OCI-LY1 (cell line): ENCODE measurements at regions not wholly inside any gene's neighbourhood (a gene's known extent, or its start where the extent isn't known, plus 50 kb on each side); places are given as distances from the start of the nearest gene placed in this dataset.
A peak's percentile ranks its signal among the peaks of the same experiment; 100 is the strongest.

Experiments used
- H2AFZ ChIP-seq: fragments of 200-600 bp; sonication (generic), shearing (Covaris generic); 2 replicates; pipeline ENCODE4 v1.6.0; 2014; ENCODE audit warnings: antibody characterized with exemption, mild to moderate bottlenecking, low read length
- H3F3A ChIP-seq: fragments of 200-600 bp; sonication (generic), shearing (Covaris generic); 2 replicates; pipeline ENCODE4 v1.6.0; 2014; ENCODE audit warnings: mild to moderate bottlenecking, antibody characterized with exemption, low read length, moderate library complexity; ENCODE audit not compliant: insufficient read depth
- H3K27ac ChIP-seq: fragments of 200-600 bp; sonication (generic); 2 replicates; pipeline ENCODE4 v1.5.1; 2014; ENCODE audit warnings: low read length, mixed run types, mild to moderate bottlenecking, low read depth; ENCODE audit not compliant: poor library complexity, severe bottlenecking
- H3K27me3 ChIP-seq: fragments of 200-600 bp; sonication (generic); 2 replicates; pipeline ENCODE4 v1.6.0; 2014; ENCODE audit warnings: antibody characterized with exemption, mild to moderate bottlenecking, low read length, moderate library complexity; ENCODE audit not compliant: insufficient read depth
- H3K36me3 ChIP-seq: fragments of 200-600 bp; sonication (generic); 2 replicates; pipeline ENCODE4 v1.6.1; 2014; ENCODE audit warnings: mild to moderate bottlenecking, antibody characterized with exemption, low read length, moderate library complexity, mixed read lengths; ENCODE audit not compliant: insufficient read depth
- H3K4me1 ChIP-seq: fragments of 200-600 bp; sonication (generic); 2 replicates; pipeline ENCODE4 v1.5.1; 2014; ENCODE audit warnings: mild to moderate bottlenecking, low read length, moderate library complexity; ENCODE audit not compliant: insufficient read depth, severe bottlenecking
- H3K4me2 ChIP-seq: fragments of 200-600 bp; sonication (generic), shearing (Covaris generic); 2 replicates; pipeline ENCODE4 v1.6.1; 2014; ENCODE audit warnings: low read length
- H3K4me3 ChIP-seq: fragments of 200-600 bp; sonication (generic); 2 replicates; pipeline ENCODE4 v1.5.1; 2014; ENCODE audit warnings: low read length, low read depth, mild to moderate bottlenecking, mixed read lengths; ENCODE audit not compliant: poor library complexity, severe bottlenecking
- H3K79me2 ChIP-seq: fragments of 200-600 bp; shearing (Covaris generic); 2 replicates; pipeline ENCODE4 v1.6.1; 2016; ENCODE audit warnings: mixed run types, low read length, mixed read lengths; ENCODE audit not compliant: insufficient read depth
- H3K9ac ChIP-seq: fragments of 200-600 bp; sonication (generic), shearing (Covaris generic); 2 replicates; pipeline ENCODE4 v1.6.1; 2014; ENCODE audit warnings: mild to moderate bottlenecking, low read length, mixed read lengths
- H3K9me2 ChIP-seq: fragments of 200-600 bp; sonication (generic), shearing (Covaris generic); 2 replicates; pipeline ENCODE4 v1.6.1; 2014; ENCODE audit warnings: low read depth, mild to moderate bottlenecking, low read length, mixed read lengths
- H3K9me3 ChIP-seq: fragments of 200-600 bp; shearing (Covaris generic); 2 replicates; pipeline ENCODE4 v1.6.1; 2014; ENCODE audit warnings: low read length, mixed read lengths
- H4K20me1 ChIP-seq: fragments of 200-600 bp; sonication (generic), shearing (Covaris generic); 2 replicates; pipeline ENCODE4 v1.6.0; 2016; ENCODE audit warnings: mild to moderate bottlenecking, low read length; ENCODE audit not compliant: insufficient read depth
- CTCF ChIP-seq: fragments of 200-600 bp; sonication (generic), shearing (Covaris generic); IDR thresholded peaks from 2 replicates; pipeline ENCODE4 v1.5.1; 2017; ENCODE audit warnings: mild to moderate bottlenecking, antibody characterized with exemption, low read length, moderate library complexity, mixed read lengths
- EZH2 ChIP-seq: fragments of 200-600 bp; sonication (generic), shearing (Covaris generic); IDR thresholded peaks from 2 replicates; pipeline ENCODE4 v1.8.0; 2017; ENCODE audit warnings: borderline replicate concordance, mixed run types, mild to moderate bottlenecking, antibody characterized with exemption, low read length, moderate library complexity, mixed read lengths

- H3K27ac ChIP-seq, result no peak overlapping the region
- no peaks in the 10 kb centered on the region for H4K20me1 ChIP-seq
- H3K4me3 ChIP-seq, result no peak overlapping the region
- H3K9me3 ChIP-seq, result no peaks in the 10 kb centered on the region
- no peak overlapping the region for H2AFZ ChIP-seq
- no peaks in the 10 kb centered on the region for H3F3A ChIP-seq
- no peaks in the 10 kb centered on the region for H3K79me2 ChIP-seq
- no peaks in the 10 kb centered on the region for H3K36me3 ChIP-seq
- no peak for TF ChIP-seq CTCF
- peaks cover 3% of the 10 kb centered on the region; the same call in 1 of the 2 replicates for H3K27me3 ChIP-seq
- H3K9ac ChIP-seq, result no peak overlapping the region
- no peaks in the 10 kb centered on the region for H3K4me1 ChIP-seq
- no peak overlapping the region for H3K4me2 ChIP-seq
- no peaks in the 10 kb centered on the region for H3K9me2 ChIP-seq
Measured at GRCh38 chr2:42860319-42861094, 68.1 kb upstream of the HAAO start.

- Histone ChIP-seq H3K4me3 (no peak overlapping the region), H3K9me2 (no peaks in the 10 kb centered on the region), H3K9me3 (no peaks in the 10 kb centered on the region), H3K4me1 (no peaks in the 10 kb centered on the region), H3K27ac (no peak overlapping the region), H3F3A (no peaks in the 10 kb centered on the region), H4K20me1 (no peaks in the 10 kb centered on the region), H3K4me2 (no peak overlapping the region), H2AFZ (no peak overlapping the region), H3K27me3 (peaks cover 3% of the 10 kb centered on the region; the same call in 1 of the 2 replicates), H3K9ac (no peak overlapping the region), H3K36me3 (no peaks in the 10 kb centered on the region), H3K79me2 (no peaks in the 10 kb centered on the region)
- TF ChIP-seq CTCF (no peak), EZH2 (no peak)
Measured at GRCh38 chr2:42859791-42860190, 67.4 kb upstream of the HAAO start.

- Histone ChIP-seq H3K4me2 (no peak overlapping the region), H3K79me2 (no peaks in the 10 kb centered on the region), H3K9me2 (no peaks in the 10 kb centered on the region), H3K4me3 (no peak overlapping the region), H3K27me3 (peaks cover 3% of the 10 kb centered on the region; the same call in 1 of the 2 replicates), H3F3A (no peaks in the 10 kb centered on the region), H3K9ac (no peak overlapping the region), H2AFZ (no peak overlapping the region), H4K20me1 (no peaks in the 10 kb centered on the region), H3K9me3 (no peaks in the 10 kb centered on the region), H3K4me1 (no peaks in the 10 kb centered on the region), H3K36me3 (no peaks in the 10 kb centered on the region), H3K27ac (no peak overlapping the region)
- no peak for TF ChIP-seq EZH2
- peak; percentile 92 for TF ChIP-seq CTCF
Measured at GRCh38 chr2:42859006-42859552, 66.7 kb upstream of the HAAO start.
